SK-N-SH (cell line): ENCODE measurements at regions not wholly inside any gene's neighbourhood (a gene's known extent, or its start where the extent isn't known, plus 50 kb on each side); places are given as distances from the start of the nearest gene placed in this dataset.

Experiments used
- CTCF ChIP-seq: fragments of 200-600 bp; sonication (generic); IDR thresholded peaks from 2 replicates; pipeline ENCODE4 v1.6.1; 2017; ENCODE audit warnings: antibody characterized with exemption, mild to moderate bottlenecking, moderate library complexity
- FOXJ3 ChIP-seq: sonication (generic); formaldehyde crosslinking; IDR thresholded peaks from 2 replicates; pipeline ENCODE4 v1.5.1; 2020; ENCODE audit warnings: mild to moderate bottlenecking, missing genetic modification reagents
- GABPA ChIP-seq: IDR thresholded peaks from 2 replicates; pipeline ENCODE4 v1.4.0; 2012; ENCODE audit warnings: low read depth, mild to moderate bottlenecking
- IRF3 ChIP-seq: fragments of 150-350 bp; IDR thresholded peaks from 2 replicates; pipeline ENCODE4 v1.6.1; 2016; ENCODE audit warnings: mild to moderate bottlenecking, low read depth, low read length
- JUND ChIP-seq: IDR thresholded peaks from 2 replicates; pipeline ENCODE4 v1.4.0; 2012
- RCOR1 ChIP-seq: fragments of 150-350 bp; IDR thresholded peaks from 2 replicates; pipeline ENCODE4 v1.6.1; 2017; ENCODE audit warnings: antibody characterized with exemption, low read length
- SIN3A ChIP-seq: IDR thresholded peaks from 2 replicates; pipeline ENCODE4 v1.6.1; 2012; ENCODE audit warnings: low read depth, mild to moderate bottlenecking, low read length, moderate library complexity, borderline replicate concordance
- TAF1 ChIP-seq: IDR thresholded peaks from 2 replicates; pipeline ENCODE4 v1.6.1; 2012; ENCODE audit warnings: low read depth, mild to moderate bottlenecking, low read length, moderate library complexity, borderline replicate concordance

- TF ChIP-seq FOXJ3 (CRISPR knock-in tag) (no peak), GABPA (no peak), CTCF (no peak), JUND (no peak), TAF1 (no peak), RCOR1 (no peak), IRF3 (no peak), SIN3A (no peak)
Measured at GRCh38 chr13:99093997-99094396, 106.7 kb upstream of the UBAC2 start.
